GM18951 (cell line): ENCODE measurements at regions not wholly inside any gene's neighbourhood (a gene's known extent, or its start where the extent isn't known, plus 50 kb on each side); places are given as distances from the start of the nearest gene placed in this dataset.

Source experiments
- POLR2A ChIP-seq: IDR thresholded peaks from 4 replicates; pipeline ENCODE4 v1.6.1; 2011; ENCODE audit warnings: mild to moderate bottlenecking; ENCODE audit not compliant: insufficient read length, insufficient read depth; ENCODE audit errors: extremely low read depth
- in situ Hi-C: fragments of 300-500 bp; cut with MboI; formaldehyde crosslinking; loops from one replicate; pipeline ENCODE4 v1.12.0; 2022; ENCODE audit warnings: low sequenced_read_pairs, mixed read lengths, inconsistent platforms; ENCODE audit not compliant: unreplicated experiment

DNA sequence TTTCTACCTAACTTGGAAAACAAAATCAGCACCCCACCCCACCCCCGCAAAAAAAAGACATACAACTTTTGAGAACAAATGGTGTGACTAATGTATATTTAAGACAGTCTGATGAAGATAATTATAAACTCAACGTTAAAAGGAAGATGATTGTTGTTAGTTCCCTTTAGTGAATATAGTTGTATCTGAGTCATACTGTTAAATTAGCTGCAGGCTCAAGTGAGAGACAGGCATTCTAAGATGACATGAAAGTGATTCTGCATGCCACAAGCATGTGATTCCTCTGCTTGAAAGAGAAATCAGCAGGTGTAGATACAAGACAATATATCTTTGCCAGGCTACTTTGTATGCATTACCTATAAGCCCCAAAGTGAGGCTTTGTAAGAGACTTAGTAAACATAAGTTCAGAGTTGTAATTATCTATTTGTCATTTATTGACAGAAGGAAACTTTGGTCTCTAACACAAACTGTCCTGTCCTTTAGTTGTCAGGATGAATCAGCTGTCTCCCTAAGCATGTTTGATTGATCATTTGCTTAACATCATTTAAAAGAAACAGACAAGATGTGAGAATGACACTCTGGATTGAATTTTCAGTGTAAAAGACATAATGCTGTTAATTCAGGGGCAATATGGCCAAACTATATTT, 319.4 kb upstream of the HTR2A start:
- in situ Hi-C loops = no loop called here
- no peak for TF ChIP-seq POLR2A

DNA sequence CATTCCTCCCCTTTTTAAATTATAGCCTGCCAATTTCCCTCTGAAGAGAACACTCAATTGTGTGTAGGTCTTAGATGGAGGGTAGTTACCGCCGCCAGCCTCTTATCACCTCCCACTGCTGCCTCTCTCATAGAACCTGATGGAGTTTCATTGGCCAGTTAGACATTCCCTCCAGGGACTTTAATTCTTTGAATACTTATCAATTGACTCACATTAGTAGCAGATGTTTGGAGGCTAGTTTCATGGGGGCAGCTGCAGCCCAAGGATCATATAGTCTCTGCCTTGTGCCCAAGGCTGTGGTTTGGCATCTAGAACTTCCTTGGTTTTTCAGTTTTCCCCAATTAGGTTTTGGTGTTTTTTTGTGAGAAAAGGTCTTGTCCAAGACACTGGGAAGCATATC, 318.9 kb upstream of the HTR2A start:
- TF ChIP-seq POLR2A = no peak
- in situ Hi-C loops = no loop called here

DNA sequence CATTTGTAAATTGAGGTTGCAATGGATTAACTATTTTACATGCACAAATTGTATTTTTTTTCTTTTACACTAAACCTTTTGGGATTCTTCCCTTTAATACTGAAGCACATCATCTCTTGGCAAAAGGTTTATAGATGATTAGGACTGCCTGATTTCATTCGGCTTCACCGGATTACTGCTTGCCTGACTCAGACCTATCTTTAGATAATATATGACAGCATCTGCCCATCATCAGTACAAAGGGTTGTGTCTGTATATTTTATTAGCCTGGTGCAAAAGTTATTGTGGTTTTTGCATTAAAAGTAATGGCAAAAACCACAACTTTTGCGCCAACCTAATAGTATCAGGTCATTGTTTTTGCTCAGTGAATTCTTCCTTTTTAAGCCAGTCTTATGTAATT, 316.2 kb upstream of the HTR2A start:
- TF ChIP-seq POLR2A = no peak
- in situ Hi-C loops = no loop called here

DNA sequence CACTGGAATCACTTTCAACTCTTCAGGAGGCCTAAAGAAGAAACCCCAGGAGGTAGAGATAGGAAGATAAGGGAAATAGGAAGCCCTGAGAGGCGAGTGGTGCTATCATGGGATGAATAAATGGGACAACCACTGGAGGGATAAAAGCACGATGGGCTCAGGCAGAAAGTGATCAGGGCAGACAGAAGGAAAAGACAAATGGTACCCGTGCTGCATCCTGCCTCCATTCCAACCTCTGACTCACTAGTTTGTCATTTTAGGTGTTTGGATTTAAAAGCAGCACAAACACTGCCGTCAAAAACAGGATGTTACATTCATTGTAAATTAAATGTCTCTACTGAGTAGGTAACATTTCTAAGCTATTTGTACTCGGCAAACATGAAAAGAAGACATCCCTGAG, 314.3 kb upstream of the HTR2A start:
- no peak for TF ChIP-seq POLR2A
- in situ Hi-C loops = no loop called here

DNA sequence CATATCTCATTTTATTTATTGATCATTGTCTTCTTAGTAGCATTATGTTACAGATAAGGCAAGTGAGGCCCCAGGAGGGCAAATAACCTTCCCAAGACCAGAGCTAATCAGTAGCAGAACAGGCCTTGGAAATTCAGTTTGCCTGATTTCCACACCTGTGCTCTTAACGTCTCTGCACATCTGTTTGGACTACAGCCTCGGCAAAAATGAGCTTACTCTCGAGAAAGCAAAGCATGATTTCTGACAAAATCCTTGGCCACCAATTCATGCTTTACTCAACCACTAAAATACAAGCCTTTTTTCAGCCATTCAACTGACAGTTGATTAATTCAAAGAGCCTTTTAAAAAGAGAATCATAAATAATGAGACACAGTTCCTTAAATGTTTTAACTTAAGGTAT, 309.3 kb upstream of the HTR2A start:
- in situ Hi-C loops = no loop called here

DNA sequence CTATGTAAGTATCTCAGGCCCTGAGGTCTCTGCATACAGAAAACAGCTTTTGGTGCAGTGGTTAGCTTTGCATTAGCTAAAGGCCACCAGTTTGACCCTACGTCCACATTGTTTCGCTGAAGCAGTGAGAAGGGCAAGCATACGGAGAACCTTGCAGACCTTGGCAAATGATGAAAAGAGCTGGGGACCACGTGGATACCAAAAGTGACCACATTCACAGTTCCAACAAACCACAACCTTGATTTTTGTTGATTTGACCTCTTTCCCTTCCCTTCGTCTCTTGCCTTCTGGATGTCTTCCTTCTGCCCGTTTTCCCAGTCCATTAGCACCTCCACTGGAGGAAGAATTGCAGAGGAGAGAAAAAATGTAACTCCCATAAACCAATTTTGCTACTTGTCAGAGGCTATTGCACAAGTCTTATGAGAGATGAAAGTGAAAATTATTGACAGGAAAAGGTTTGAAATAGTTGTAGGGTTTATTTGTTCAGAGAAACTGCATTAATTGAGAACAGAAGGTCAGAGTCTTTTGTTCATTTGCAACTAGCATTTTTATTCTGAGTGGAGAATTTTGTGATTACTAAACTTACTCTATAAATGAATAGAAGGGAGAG, 293.9 kb upstream of the HTR2A start:
- in situ Hi-C loops = no loop called here
- TF ChIP-seq POLR2A = no peak

More for the DNA sequence above, 309.3 kb upstream of the HTR2A start:
- TF ChIP-seq POLR2A = no peak

DNA sequence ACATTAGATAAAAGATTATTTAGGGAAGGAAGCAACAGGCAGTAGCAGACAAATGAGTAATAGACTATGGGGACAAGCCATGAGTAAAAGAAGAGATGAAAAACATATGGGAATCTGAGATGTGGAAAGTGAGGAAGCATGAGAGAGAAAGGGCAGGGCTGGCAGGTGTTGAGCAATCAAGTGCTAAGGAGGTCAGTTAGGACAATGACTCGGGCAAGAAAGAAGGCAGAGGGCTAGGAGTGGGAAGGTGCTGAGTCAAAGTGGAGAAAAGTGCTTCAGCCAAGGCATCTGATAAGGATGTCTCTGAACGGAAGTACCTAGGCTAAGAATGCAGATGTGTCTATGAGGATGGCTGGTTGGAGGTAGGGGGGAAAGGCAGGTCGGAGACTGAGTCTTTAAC, 291.9 kb upstream of the HTR2A start:
- in situ Hi-C loops = no loop called here
- no peak for TF ChIP-seq POLR2A

DNA sequence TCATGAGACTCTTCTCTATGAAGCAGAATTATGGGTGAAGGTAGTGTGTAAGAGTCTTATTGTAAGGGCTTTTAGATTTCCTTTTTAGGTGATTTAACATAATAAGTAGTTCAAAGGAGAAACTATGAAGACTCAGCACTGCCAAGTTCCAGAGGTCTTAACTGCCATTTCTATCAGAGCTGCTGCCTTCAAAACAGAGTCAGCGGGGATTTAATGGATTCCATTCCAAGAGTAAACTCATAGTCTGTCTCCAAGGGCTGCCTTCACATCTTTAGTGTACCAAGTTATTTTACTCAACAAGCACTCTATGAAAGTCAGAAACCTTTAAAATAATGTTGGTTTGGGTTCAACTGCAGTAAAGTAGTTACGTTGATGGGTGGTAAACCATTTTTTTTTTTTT, 289.6 kb upstream of the HTR2A start:
- in situ Hi-C loops = no loop called here
- TF ChIP-seq POLR2A = no peak

DNA sequence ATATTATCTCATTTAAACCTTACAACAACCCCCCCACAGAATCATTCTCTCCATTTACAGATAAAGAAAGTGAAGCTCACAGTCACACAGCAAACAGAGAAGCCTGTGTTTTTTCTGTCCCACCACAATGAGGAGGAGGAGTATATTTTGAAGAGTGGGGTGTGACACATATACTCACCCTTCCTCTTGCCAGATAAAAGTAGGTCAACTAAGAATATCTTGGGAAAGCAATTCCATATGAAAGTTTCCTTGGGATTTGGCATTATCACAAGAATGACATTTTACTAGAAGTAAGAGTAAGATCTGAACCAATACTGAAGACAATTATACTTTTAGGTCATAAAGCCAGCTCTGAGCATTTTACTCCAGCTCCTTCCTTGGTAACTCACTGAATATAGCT, 287.5 kb upstream of the HTR2A start:
- in situ Hi-C loops = no loop called here

DNA sequence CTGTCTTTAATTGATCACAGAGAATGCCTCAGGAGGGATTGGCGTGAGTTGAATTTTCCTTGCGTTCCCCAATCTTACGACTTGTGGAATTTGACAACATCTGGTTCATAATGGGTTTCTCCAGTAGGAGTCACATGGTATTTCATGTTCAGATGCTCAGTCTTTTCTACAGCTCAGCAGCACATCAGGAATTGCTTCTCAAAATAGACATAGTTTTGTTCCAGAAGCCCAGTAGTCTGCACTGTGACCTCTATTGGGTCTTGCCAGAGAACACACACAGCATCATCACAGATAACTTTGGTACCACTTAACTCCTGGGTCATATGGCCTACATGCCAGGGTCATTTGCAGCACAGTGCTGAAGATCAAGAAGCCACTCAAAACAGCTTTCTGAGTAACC, 282.5 kb upstream of the HTR2A start:
- TF ChIP-seq POLR2A = no peak
- in situ Hi-C loops = no loop called here

More for the DNA sequence above, 287.5 kb upstream of the HTR2A start:
- no peak for TF ChIP-seq POLR2A

DNA sequence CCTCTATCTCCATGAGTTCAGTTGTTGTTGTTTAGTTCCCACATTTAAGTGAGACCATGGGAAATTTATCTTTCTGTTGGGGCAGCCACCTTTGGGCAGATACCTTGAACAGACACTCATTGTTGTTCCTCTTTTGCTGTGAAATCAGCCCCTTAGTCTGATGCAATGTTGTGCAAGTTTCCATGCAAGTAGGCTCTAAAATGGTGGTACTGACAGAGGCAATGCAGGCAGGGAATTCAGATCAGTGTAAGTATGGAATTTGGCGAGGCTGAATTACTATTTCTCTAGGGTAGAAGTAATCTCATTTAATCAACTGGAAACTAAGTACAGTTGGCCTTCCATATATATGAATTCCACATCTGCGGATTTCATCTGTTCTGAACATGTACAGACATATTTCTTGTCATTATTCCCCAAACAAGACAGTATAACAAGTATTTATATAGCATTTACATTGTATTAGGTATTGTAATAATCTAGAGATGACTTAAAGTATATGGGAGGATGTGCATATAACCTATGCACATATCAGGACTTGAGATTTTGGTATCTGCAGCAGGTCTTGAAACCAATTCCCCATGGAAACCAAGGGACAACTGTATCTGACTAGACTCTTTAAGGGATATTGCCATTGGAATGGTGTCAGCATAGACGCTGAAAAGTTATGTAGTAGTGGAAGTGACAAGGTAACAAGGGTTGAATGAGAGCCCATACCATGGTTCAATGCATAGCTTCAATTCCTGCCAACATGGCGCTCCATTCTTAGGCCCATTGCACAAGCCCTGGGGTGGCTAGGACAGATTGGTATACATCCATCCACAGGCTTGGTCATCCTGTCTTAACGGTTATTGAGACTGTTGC, 281.5 kb upstream of the HTR2A start:
- no peak for TF ChIP-seq POLR2A
- in situ Hi-C loops = no loop called here

DNA sequence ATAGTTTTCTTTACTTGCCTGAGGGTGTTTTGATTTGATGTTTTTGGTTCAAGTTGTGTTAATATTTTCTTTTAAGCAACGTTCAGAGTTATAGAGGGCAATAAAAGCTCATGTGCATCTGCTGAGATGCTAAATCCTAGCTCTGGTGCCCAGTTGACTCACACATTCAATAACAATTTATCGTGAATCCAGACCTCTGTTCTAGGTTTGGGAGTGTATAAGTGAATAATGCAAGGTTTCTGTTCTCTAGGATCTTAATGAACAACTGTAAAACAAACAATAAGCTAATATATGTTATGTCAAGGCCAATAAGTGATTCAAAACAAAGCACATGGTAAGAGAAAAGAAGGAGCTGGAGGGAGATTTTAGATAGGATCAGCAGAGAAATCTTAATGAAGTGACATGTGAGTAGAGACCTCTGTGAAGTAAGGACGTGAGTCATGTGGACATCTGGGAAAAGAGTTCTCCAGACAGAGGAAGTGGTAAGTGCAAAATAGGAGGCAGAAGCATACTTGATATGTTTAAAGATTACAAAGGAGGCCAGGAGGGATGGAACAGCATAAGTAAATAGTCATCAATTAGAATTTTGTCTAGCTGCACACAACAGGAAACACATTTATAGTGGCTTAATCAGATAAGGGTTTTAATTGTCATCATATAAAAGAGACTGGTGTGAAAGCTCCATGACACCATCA, 278.5 kb upstream of the HTR2A start:
- in situ Hi-C loops = no loop called here
- no peak for TF ChIP-seq POLR2A

DNA sequence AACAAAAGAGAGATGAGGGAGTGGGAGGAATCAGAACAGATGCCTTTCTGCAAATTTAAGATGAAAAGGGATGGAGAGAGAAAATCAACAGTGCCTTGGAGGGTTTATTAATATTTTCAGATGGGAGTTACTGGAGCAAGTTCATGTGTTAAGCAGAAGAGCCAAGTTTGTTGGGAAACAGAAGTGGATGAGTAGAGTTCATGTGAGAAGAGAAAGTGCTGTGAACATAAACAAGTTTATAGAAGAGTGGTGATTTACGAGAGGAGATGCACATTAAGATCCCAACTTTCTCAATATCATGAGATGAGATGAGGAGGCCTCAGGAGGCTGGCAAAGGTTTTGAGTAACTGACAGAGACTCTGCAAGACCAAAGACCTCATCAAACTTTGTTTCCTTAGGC, 274.1 kb upstream of the HTR2A start:
- in situ Hi-C loops = no loop called here
- TF ChIP-seq POLR2A = no peak
